ENCODE measurements at regions not wholly inside any gene's neighbourhood (a gene's known extent, or its start where the extent isn't known, plus 50 kb on each side); places are given as distances from the start of the nearest gene placed in this dataset.

GRCh38 chr21:27421654-27422053, 454.8 kb upstream of the ADAMTS5 start:
- TF ChIP-seq, protein P1, sequence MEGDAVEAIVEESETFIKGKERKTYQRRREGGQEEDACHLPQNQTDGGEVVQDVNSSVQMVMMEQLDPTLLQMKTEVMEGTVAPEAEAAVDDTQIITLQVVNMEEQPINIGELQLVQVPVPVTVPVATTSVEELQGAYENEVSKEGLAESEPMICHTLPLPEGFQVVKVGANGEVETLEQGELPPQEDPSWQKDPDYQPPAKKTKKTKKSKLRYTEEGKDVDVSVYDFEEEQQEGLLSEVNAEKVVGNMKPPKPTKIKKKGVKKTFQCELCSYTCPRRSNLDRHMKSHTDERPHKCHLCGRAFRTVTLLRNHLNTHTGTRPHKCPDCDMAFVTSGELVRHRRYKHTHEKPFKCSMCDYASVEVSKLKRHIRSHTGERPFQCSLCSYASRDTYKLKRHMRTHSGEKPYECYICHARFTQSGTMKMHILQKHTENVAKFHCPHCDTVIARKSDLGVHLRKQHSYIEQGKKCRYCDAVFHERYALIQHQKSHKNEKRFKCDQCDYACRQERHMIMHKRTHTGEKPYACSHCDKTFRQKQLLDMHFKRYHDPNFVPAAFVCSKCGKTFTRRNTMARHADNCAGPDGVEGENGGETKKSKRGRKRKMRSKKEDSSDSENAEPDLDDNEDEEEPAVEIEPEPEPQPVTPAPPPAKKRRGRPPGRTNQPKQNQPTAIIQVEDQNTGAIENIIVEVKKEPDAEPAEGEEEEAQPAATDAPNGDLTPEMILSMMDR (IDR thresholded peaks at IDR 0.05) = no peak
- TF ChIP-seq POLR2A (IDR thresholded peaks at IDR 0.05) (no peak), EP300 (IDR thresholded peaks at IDR 0.05) (no peak), POLR2AphosphoS5 (IDR thresholded peaks at IDR 0.05) (no peak)
